KMS-11 (cell line): ENCODE measurements at regions not wholly inside any gene's neighbourhood (a gene's known extent, or its start where the extent isn't known, plus 50 kb on each side); places are given as distances from the start of the nearest gene placed in this dataset.

Experiments
- H2AFZ ChIP-seq: fragments of 200-600 bp; sonication (generic); 2 replicates; pipeline ENCODE4 v1.6.1; 2016; ENCODE audit warnings: antibody characterized with exemption, mixed run types, low read depth
- H3K27ac ChIP-seq: fragments of 200-600 bp; sonication (generic); 2 replicates; pipeline ENCODE4 v1.6.1; 2016; ENCODE audit warnings: mild to moderate bottlenecking, mixed run types
- H3K27me3 ChIP-seq: fragments of 200-600 bp; sonication (generic); 2 replicates; pipeline ENCODE4 v1.6.1; 2017; ENCODE audit warnings: mild to moderate bottlenecking, low read depth, mixed run types, moderate library complexity; ENCODE audit not compliant: insufficient read depth
- H3K36me3 ChIP-seq: fragments of 200-600 bp; sonication (generic); 2 replicates; pipeline ENCODE4 v1.6.1; 2017; ENCODE audit warnings: mild to moderate bottlenecking, mixed run types; ENCODE audit not compliant: insufficient read depth
- H3K4me1 ChIP-seq: fragments of 200-600 bp; sonication (generic); 2 replicates; pipeline ENCODE4 v1.6.1; 2016; ENCODE audit warnings: mild to moderate bottlenecking, low read depth, mixed run types; ENCODE audit not compliant: poor library complexity, severe bottlenecking
- H3K4me2 ChIP-seq: fragments of 200-600 bp; sonication (generic); 2 replicates; pipeline ENCODE4 v1.7.0; 2016; ENCODE audit warnings: mild to moderate bottlenecking, mixed run types
- H3K4me3 ChIP-seq: fragments of 200-600 bp; sonication (generic); IDR thresholded peaks from 2 replicates; pipeline ENCODE4 v1.6.1; 2017; ENCODE audit warnings: low read depth, low read length, mixed read lengths; ENCODE audit not compliant: insufficient read depth
- H3K79me2 ChIP-seq: fragments of 200-600 bp; sonication (generic); 2 replicates; pipeline ENCODE4 v1.6.1; 2016; ENCODE audit warnings: low read depth, mixed run types; ENCODE audit not compliant: insufficient read depth
- H3K9ac ChIP-seq: fragments of 200-600 bp; sonication (generic); 2 replicates; pipeline ENCODE4 v1.6.1; 2016; ENCODE audit warnings: mild to moderate bottlenecking, mixed run types
- H4K20me1 ChIP-seq: fragments of 200-600 bp; sonication (generic); 2 replicates; pipeline ENCODE4 v1.6.1; 2016; ENCODE audit warnings: mild to moderate bottlenecking, mixed run types; ENCODE audit not compliant: insufficient read depth
- CTCF ChIP-seq: fragments of 200-600 bp; sonication (generic); conservative IDR thresholded peaks from 2 replicates; pipeline ENCODE4 v1.6.1; 2017; ENCODE audit warnings: low read depth, mild to moderate bottlenecking, antibody characterized with exemption, low read length, moderate library complexity, mixed read lengths

GRCh38 chr2:239876948-239877289 lies 148.2 kb downstream of the NDUFA10 start:
- no peak overlapping the region for H3K27ac ChIP-seq
- H3K36me3 ChIP-seq, result no peaks in the 10 kb centered on the region
- H3K9ac ChIP-seq, result no peak overlapping the region
- H3K4me1 ChIP-seq, result no peaks in the 10 kb centered on the region
- H4K20me1 ChIP-seq, result no peaks in the 10 kb centered on the region
- no peak for TF ChIP-seq CTCF
- H3K27me3 ChIP-seq, result no peaks in the 10 kb centered on the region
- no peak overlapping the region for H3K4me3 ChIP-seq
- H3K4me2 ChIP-seq, result no peak overlapping the region
- H3K79me2 ChIP-seq, result no peaks in the 10 kb centered on the region
- H2AFZ ChIP-seq, result no peak overlapping the region

- Histone ChIP-seq H3K9ac (no peak overlapping the region), H3K4me2 (no peak overlapping the region), H4K20me1 (no peaks in the 10 kb centered on the region), H3K4me3 (no peak overlapping the region), H3K36me3 (no peaks in the 10 kb centered on the region), H3K79me2 (no peaks in the 10 kb centered on the region), H3K4me1 (no peaks in the 10 kb centered on the region), H3K27ac (no peak overlapping the region), H2AFZ (no peak overlapping the region), H3K27me3 (no peaks in the 10 kb centered on the region)
- TF ChIP-seq CTCF, result no peak
Measured at GRCh38 chr2:239876271-239876947, 148.7 kb downstream of the NDUFA10 start.

- no peak overlapping the region for H3K9ac ChIP-seq
- H3K79me2 ChIP-seq, result no peaks in the 10 kb centered on the region
- no peaks in the 10 kb centered on the region for H4K20me1 ChIP-seq
- H3K27me3 ChIP-seq, result no peaks in the 10 kb centered on the region
- no peak for TF ChIP-seq CTCF
- H2AFZ ChIP-seq, result no peak overlapping the region
- H3K4me3 ChIP-seq, result no peak overlapping the region
- H3K4me2 ChIP-seq, result no peak overlapping the region
- no peaks in the 10 kb centered on the region for H3K4me1 ChIP-seq
- no peaks in the 10 kb centered on the region for H3K36me3 ChIP-seq
- no peak overlapping the region for H3K27ac ChIP-seq
Measured at GRCh38 chr2:239874636-239875356, 150.3 kb downstream of the NDUFA10 start.

GRCh38 chr2:239873656-239874635 lies 151.2 kb downstream of the NDUFA10 start:
- H3K36me3 ChIP-seq, result no peaks in the 10 kb centered on the region
- H3K4me2 ChIP-seq, result no peak overlapping the region
- H3K27ac ChIP-seq, result no peak overlapping the region
- no peak overlapping the region for H3K9ac ChIP-seq
- no peak overlapping the region for H3K4me3 ChIP-seq
- H3K79me2 ChIP-seq, result no peaks in the 10 kb centered on the region
- H4K20me1 ChIP-seq, result no peaks in the 10 kb centered on the region
- H2AFZ ChIP-seq, result no peak overlapping the region
- no peaks in the 10 kb centered on the region for H3K4me1 ChIP-seq
- no peak for TF ChIP-seq CTCF
- H3K27me3 ChIP-seq, result no peaks in the 10 kb centered on the region
